ENCODE measurements at regions not wholly inside any gene's neighbourhood (a gene's known extent, or its start where the extent isn't known, plus 50 kb on each side); places are given as distances from the start of the nearest gene placed in this dataset.

GRCh38 chr9:21556581-21557427 lies 74.7 kb upstream of the IFNE start:
- DNase-seq (ENCODE audit: low spot score) = no peak
- no peak overlapping the region for H3K4me3 ChIP-seq (ENCODE audit: low read depth in 1 of 3, low read length in 3 of 3)
- H3K9me3 ChIP-seq (ENCODE audit: control insufficient read depth in 4 of 4, low read length in 3 of 4) = peaks cover 0 to 3% (median 1%) of the 10 kb centered on the region in 4 donors
- no peak overlapping the region for H3K9ac ChIP-seq (ENCODE audit: low read depth in 1 of 2, low read length in 2 of 2)
- H3K36me3 ChIP-seq (ENCODE audit: control insufficient read depth in 4 of 4, insufficient read depth in 3 of 4, low read depth in 1 of 4, low read length in 3 of 4) = no peaks in the 10 kb centered on the region
- H3K27ac ChIP-seq (ENCODE audit: low read depth in 1 of 2, low read length in 2 of 2) = no peak overlapping the region
- peaks cover 0 to 25% (median 11%) of the 10 kb centered on the region in 4 donors for H3K27me3 ChIP-seq (ENCODE audit: control insufficient read depth in 4 of 4, insufficient read depth in 4 of 4, low read length in 3 of 4)
- no peak for TF ChIP-seq CTCF (IDR thresholded peaks at IDR 0.05; ENCODE audit: low read depth, low read length, missing input control)
- no peak for TF ChIP-seq SP1 (IDR thresholded peaks at IDR 0.05)
- no peak for TF ChIP-seq GABPA (IDR thresholded peaks at IDR 0.05 in 1 of 2, conservative IDR thresholded peaks at IDR 0.05 in 1 of 2)
- TF ChIP-seq ZBTB33 (IDR thresholded peaks at IDR 0.05) = no peak
- TF ChIP-seq HNF4G (IDR thresholded peaks at IDR 0.05) = no peak
- no peak for TF ChIP-seq FOXA1 (IDR thresholded peaks at IDR 0.05)
- no peak for TF ChIP-seq HNF4A (conservative IDR thresholded peaks at IDR 0.05)
- TF ChIP-seq MAX (IDR thresholded peaks at IDR 0.05) = no peak
- TF ChIP-seq ATF3 (IDR thresholded peaks at IDR 0.05) = no peak
- no peak for TF ChIP-seq JUND (IDR thresholded peaks at IDR 0.05)
- no peak for TF ChIP-seq RXRA (IDR thresholded peaks at IDR 0.05)
- no peak for TF ChIP-seq TAF1 (conservative IDR thresholded peaks at IDR 0.05)
- no peak for TF ChIP-seq FOXA2 (IDR thresholded peaks at IDR 0.05)
- TF ChIP-seq NR2F2 (IDR thresholded peaks at IDR 0.05) = no peak
- no peak for TF ChIP-seq RAD21 (IDR thresholded peaks at IDR 0.05)
- no peak for TF ChIP-seq REST (IDR thresholded peaks at IDR 0.05)
- no peak for TF ChIP-seq YY1 (IDR thresholded peaks at IDR 0.05)
- no peak for TF ChIP-seq EGR1 (IDR thresholded peaks at IDR 0.05; ENCODE audit: low read depth in 2 of 2)
- WGBS = 73% methylated on average over 4 of the region's 4 CpGs
- H3K4me1 ChIP-seq (ENCODE audit: control insufficient read depth in 4 of 4, insufficient read depth in 4 of 4, low read length in 3 of 4) = peaks cover 11 to 18% (median 13%) of the 10 kb centered on the region in 4 donors

All from liver (tissue), 8 donors.